Spleen (tissue), 7 donors: ENCODE measurements at regions not wholly inside any gene's neighbourhood (a gene's known extent, or its start where the extent isn't known, plus 50 kb on each side); places are given as distances from the start of the nearest gene placed in this dataset.

Source experiments
- CTCF ChIP-seq, 11 experiments: fragments of 200-600 bp in 7 of 11; fragments of 450-650 bp in 4 of 11; sonication (generic) in 4 of 11; IDR thresholded peaks in 8 of 11; conservative IDR thresholded peaks in 3 of 11; 1 replicate in 7 of 11; 2 replicates in 4 of 11; pipeline versions ENCODE4 v1.4.0 to v1.8.0; 2016 to 2021; ENCODE audit warnings: antibody characterized with exemption in 11 of 11, inconsistent platforms in 4 of 11, mild to moderate bottlenecking in 1 of 11
- POLR2A ChIP-seq, 3 donors: fragments of 450-650 bp; IDR thresholded peaks; one replicate each; pipeline ENCODE4 v1.5.1; 2017; ENCODE audit warnings: antibody characterized with exemption in 3 of 3, mild to moderate bottlenecking in 1 of 3
- donor health status: DM: no; HTN: no; CAD: no; lungs with moderate emphysema.
- donor health status: DM: no; HTN: no; CAD: no.
- donor health status: DM: no; HTN: no; CAD: no.

- TF ChIP-seq CTCF (IDR thresholded peaks at IDR 0.05 in 8 of 11, conservative IDR thresholded peaks at IDR 0.05 in 3 of 11) (no peak), POLR2A (IDR thresholded peaks at IDR 0.05) (no peak)
Observed at GRCh38 chr9:104448036-104448435, 56.0 kb upstream of the OR13F1 start.
